ENCODE measurements at regions not wholly inside any gene's neighbourhood (a gene's known extent, or its start where the extent isn't known, plus 50 kb on each side); places are given as distances from the start of the nearest gene placed in this dataset.
"Not testable (repeated sequence)": the region's sequence is repeated elsewhere in the genome, so short reads cannot be mapped to it uniquely, and the experiment has no call there.

- not testable (repeated sequence) for DNase-seq
These were observed 283.7 kb downstream of the KCNJ2 start for GRCh38 chr17:70453075-70453474.

GRCh38 chr17:70454377-70454776, 285.0 kb downstream of the KCNJ2 start:
- no peak for DNase-seq

DNA sequence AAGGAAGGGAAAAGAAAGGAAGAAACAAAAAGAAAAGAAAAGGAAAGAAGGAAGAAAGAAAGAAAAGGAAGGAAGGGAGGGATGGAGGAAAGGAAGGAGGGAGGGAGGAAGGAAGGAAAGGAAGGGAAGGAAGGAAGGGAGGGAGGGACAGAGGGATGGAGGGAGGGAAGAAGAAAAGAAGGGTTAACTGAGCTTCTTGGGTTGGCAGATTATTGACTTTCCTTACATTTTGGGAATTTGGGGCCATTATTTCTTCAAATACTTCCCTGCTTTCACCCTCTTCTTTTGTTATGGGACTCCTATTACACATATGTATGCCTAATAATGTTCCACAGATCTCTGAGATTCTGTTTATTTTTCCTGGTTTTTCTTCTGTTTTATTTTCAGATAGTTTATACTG, 285.6 kb downstream of the KCNJ2 start:
- DNase-seq, result no peak

GRCh38 chr17:70464995-70465394, 295.7 kb downstream of the KCNJ2 start:
- DNase-seq, result no peak

DNA sequence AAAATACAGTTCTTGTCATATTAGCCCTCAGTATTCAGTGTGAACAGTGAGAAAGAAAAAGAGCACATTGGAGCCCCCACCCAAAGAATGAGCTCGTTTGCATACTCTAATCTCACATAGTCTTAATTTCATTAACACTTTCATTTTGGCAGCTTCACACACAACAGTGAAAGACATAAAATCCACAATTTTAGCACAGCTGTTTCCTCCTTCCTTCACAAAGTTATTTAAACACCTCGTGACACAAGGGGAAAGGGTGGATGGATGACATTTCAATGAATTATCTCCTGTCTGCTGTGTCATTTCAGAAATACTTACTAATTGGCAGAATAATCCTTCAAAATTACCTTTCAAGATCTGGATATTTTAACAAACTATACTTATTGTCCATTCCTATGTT, 299.3 kb downstream of the KCNJ2 start:
- DNase-seq, result no peak

DNA sequence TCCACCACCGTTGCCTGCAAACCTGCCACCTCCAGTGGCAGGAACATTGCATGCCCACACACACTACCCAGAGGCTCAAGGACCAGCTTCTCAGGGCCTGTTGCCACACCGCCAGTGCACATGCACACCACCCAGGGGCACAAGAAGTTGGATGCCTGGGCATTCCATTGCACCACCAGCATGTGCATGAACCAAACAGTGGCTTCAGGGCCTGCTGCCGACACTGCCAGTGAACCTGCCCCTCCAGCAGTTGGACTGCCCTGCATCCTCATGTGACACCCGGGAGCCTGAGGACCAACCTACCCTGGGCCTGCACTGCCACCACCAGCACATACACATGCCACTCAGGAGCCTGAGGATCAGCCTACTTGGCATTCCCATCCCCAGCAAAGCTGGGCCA, 303.7 kb downstream of the KCNJ2 start:
- DNase-seq, result no peak

- no peak for DNase-seq
These were observed 307.0 kb downstream of the KCNJ2 start for GRCh38 chr17:70476368-70476767.

DNA sequence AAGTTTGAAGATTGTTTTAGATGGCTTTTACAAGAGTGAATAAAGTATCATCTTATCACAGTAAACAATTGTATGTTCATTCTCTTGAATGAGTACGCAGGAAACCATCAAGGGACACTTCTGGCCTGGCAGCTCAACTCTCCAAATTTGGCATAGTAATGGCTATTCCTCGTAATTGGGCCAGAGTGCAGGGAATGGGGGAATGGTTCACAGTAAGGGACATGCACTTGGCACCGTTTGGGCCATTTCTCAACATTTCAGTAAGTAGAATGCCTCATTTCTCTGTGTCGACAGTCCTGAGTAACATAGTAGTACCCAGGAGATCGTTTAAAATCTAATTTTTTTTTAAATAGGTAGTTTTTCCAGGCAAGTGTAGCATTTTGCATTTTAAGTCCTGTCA, 309.6 kb downstream of the KCNJ2 start:
- no peak for DNase-seq

GRCh38 chr17:70479779-70480178, 310.4 kb downstream of the KCNJ2 start:
- no peak for DNase-seq

DNA sequence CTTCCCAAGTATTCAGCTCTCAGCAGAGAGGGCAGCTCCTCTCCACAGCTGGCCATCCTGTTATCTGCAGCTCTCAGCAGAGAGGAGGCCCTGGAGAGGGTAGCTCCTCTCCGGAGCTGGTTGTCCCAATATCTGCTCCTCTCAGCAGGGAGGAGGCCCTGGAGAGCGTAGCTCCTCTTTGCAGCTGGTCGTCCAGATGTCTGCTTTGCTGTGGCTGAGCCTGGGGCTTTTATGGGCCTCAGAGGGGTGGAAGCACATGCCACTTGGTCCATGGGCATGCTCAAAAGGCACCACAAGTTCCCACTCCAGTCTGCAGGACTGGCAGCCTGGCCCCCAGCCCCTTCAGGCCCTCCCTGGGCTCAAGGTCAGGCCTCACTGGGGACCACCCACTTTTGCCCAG, 314.3 kb downstream of the KCNJ2 start:
- DNase-seq, result no peak

GRCh38 chr17:70484050-70484449, 314.7 kb downstream of the KCNJ2 start:
- DNase-seq, result no peak

- no peak for DNase-seq
These were observed 315.2 kb downstream of the KCNJ2 start for GRCh38 chr17:70484496-70484895.

DNA sequence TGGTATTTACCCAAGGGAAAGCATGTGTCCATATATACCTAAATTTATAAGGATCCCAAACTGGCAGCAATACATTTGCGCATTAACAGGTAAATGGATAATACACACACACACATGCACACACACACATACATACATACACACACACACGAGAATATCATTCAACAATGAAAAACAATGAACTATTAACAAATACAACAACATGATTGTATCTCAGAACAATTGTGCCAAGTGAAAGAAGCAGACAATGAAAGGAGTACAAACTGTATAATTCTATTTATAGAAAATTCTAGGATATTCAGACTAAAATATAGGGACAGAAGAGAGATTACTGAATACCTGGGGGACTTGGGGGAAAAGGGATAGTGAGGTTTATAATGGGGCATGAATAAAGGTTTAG, 323.0 kb downstream of the KCNJ2 start:
- DNase-seq, result no peak

DNA sequence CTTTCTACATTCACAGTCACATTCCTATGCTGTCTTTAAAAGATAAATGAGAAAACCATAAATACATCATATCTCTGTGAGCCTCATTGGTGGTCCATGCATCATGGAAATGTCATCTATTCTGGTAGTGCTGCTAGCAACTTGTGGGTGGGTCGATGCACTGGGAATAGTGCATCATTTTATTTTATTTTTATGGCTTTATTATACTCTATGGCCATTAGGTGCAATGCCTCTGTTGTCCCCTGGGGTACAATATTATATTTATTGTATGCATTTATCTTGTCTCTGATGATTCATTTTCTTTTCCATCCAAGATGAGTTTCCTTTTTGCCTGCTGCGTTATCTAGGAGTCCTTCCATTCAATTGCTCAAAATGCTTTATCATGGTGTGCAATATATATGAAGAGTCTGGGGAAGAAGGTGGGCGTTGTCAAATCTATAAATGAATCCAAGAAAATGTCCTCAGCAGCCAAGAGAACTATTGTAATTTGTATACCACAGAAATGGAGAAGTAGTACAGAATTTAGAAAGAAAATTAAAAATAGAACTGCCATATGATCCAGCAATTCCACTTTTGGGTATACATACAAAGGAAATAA, 324.0 kb downstream of the KCNJ2 start:
- no peak for DNase-seq

DNA sequence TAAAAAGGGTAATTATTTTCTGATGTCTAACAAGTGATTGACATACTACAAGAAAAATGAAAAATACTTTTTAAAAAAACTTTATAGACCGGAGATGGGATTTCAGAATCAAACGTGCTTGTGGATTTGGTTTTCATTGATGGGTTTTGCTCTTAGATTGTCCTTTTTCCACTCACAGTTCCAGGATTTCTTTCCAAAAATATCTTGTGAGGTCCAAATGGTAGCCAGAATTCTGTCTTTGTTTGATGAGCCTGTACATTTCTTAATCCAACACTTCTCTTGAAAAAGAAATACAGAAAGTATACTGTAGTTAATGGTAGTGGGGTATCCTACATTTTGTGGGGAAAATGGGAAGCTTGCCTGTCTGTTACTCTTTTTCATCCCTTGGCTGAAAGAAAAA, 329.3 kb downstream of the KCNJ2 start:
- no peak for DNase-seq

- DNase-seq, result no peak
These were observed 329.9 kb downstream of the KCNJ2 start for GRCh38 chr17:70499067-70499786.

DNA sequence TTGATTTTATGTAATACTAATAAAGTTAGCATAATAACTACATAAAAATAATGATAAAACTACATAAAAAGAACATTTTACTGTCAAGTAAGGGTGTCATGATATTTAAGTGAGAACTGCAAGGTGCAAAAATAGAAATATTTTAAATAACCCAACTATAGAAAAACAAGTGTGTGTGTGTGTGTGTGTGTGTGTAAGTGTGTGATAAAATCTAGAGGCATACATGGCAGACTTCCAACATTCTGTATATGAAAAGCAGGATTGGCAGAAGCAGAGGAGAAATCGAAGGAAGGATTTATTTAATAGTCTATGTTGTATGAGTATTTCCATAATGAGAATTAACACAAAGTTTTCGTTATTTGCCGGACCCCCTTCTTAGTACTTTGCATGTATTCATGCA, 334.1 kb downstream of the KCNJ2 start:
- no peak for DNase-seq

- DNase-seq, result no peak
These were observed 341.0 kb downstream of the KCNJ2 start for GRCh38 chr17:70510288-70510687.

DNA sequence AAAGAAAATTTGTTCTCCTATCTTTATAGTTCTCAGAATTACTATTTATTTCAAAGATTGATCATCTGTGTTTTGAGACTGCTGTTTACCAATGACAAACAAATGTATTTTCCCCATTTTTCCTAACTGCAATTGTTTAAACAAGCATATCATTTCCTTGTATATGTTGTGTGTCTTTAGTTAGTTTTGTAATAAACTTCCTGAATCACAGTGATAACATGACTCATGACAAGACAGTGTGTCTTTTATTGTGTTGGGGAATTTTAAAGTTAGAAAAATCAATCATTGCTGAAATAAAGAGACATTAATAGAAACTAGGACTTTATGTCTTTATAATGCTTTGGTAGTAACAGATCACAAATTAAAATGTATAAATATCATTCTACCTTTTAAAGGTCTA, 348.5 kb downstream of the KCNJ2 start:
- DNase-seq, result no peak

DNA sequence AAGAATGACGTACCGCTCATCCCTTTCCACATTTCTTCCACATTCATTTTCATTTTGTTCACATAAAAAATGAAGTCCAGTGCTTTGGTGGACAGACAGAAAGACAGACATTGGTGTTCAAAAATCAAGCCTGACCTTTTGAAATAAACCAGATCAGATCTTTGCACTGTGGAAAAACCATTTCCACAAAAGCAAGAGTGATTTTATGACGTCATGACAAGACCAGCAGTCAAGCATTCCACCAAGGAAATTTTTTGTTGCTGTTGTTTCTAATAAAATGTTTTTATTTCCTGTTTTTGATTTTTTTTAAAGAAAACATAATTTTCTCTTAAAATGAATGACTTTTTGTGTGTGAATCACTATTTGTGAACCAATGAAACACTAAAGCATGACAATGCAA, 350.0 kb downstream of the KCNJ2 start:
- DNase-seq, result no peak

DNA sequence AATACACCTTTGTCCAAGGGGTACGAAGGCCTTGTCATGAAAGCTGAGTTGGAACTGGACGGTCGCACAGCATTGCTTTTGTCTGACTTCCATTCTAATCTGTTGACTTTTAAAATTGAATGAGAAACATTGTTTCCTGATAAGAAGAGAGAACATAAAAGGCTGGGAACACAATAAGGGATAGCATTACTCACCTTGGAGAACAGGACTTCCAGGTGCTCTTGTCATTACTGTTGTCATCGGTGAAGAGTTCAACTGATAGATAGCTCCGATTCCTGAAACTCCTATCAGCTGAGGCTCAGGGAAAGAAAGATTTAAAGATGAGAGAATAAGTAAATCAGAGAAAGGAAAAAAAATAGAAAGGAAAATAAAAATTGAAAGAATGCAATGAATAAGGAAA, 351.1 kb downstream of the KCNJ2 start:
- no peak for DNase-seq

DNA sequence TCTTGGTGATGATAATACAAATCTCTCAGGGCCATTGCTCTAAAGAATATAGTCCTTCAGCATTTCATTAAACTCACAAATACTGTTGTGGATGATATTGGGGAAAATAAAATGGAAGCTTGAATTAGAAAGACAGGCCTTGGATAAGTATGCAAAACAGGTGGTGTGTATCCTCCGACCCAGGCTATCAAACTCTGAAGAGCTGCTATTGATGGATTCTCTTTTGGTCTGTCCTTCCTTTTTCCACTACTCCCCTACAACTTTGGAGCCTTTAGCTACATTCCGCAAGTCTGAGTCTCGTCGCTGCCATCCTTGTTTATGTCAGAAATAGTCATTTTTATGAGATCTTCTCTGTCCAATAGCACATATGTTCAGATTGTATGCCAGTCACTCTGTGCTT, 351.6 kb downstream of the KCNJ2 start:
- no peak for DNase-seq

DNA sequence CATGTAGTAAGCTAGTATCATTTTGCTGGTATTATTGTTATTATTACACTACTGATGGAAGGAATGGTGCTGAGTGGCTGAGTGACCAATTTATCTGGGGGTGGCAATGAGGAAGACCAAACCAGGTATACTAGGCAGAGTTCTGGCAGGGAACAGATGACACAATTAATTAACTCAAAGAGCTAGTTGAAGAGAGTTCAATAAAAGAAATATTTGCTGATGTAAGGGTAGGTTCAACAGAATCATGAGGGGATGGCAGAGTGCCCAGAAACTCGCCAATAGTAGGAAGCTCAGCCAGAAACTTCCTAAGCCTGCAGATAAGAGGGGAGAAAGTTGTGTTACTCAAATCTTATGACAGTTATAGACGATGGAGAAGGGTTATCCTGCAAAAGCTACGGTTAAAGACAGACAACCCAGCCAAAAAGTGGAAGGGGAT, 352.5 kb downstream of the KCNJ2 start:
- peak; percentile 12 for DNase-seq

GRCh38 chr17:70523426-70523825, 354.1 kb downstream of the KCNJ2 start:
- no peak for DNase-seq

DNA sequence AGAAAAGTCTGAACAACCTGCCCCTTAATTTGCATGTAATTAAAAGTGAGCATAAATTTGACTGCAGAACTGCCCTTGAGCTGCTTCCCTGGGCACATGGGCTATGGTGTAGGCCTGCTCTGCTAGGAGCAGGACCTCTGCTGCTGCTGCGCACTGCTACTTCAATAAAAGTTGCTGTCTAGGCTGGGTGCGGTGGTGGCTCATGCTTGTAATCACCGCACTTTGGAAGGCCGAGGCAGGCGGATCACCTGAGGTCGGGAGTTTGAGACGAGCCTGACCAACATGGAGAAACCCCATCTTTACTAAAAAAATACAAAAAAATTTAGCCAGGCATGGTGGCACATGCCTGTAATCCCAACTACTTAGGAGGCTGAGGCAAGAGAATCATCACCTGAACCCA, 355.7 kb downstream of the KCNJ2 start:
- DNase-seq, result not testable (repeated sequence)

Data from EL (cell line).